ENCODE measurements at regions not wholly inside any gene's neighbourhood (a gene's known extent, or its start where the extent isn't known, plus 50 kb on each side); places are given as distances from the start of the nearest gene placed in this dataset.

DNA sequence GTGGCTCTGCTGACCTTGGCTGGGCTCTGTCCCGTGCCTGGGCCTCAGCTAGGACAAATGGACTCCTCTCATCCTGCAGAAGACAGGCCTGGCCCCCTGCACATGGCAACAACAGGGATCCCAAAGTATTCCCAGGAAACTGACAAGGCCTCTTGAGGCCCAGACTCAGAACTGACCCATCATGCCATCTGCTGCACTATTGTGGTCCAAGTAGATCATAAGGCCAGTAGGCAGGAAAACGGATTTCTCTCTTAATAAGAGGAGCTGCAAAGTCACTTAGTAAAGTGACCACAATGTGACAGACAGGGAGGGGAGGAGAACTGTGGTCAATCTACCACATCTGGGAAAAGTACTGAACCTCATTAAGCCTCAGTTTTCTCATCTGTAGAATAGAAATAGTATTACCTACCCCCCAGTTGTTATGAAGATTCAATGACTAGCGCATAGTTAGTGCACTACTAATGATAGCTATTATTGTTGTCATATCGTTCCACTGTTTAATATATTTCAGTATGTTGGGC lies 62.1 kb upstream of the TNRC6A start:
- Histone ChIP-seq H3K4me1 (ENCODE audit: control insufficient read depth in 1 of 2, insufficient read depth in 2 of 2, low read length in 2 of 2) (peaks cover 3% of the 10 kb centered on the region in 2 experiments), H2BK12ac (ENCODE audit: low read length) (peak overlapping the region; percentile 11), H3K4me2 (ENCODE audit: low read length) (no peak overlapping the region), H4K8ac (ENCODE audit: low read depth, low read length) (no peak overlapping the region), H3K79me1 (ENCODE audit: low read length) (peaks cover 4% of the 10 kb centered on the region), H3K27ac (ENCODE audit: low read depth, low read length) (no peak overlapping the region), H4K12ac (ENCODE audit: low read depth, low read length) (no peak overlapping the region), H3K27me3 (ENCODE audit: insufficient read depth, low read length) (no peaks in the 10 kb centered on the region), H3K4me3 (ENCODE audit: low read depth, low read length) (no peak overlapping the region), H3K23ac (ENCODE audit: low read length) (no peak overlapping the region), H3K9ac (ENCODE audit: low read length) (no peak overlapping the region), H3K14ac (ENCODE audit: low read length) (peak overlapping the region; percentile 64), H2BK5ac (ENCODE audit: low read depth, low read length, poor library complexity) (no peak overlapping the region), H3K9me3 (ENCODE audit: insufficient read depth, low read depth, low read length) (no peaks in the 10 kb centered on the region), H3K18ac (ENCODE audit: low read length) (no peak overlapping the region), H3K36me3 (ENCODE audit: control insufficient read depth in 1 of 2, insufficient read depth in 2 of 2, low read length in 2 of 2) (no peaks in the 10 kb centered on the region), H2BK120ac (ENCODE audit: insufficient read depth, low read length, poor library complexity) (no peak overlapping the region), H3K79me2 (ENCODE audit: control insufficient read depth, insufficient read depth, low read length, poor library complexity) (no peaks in the 10 kb centered on the region), H4K91ac (ENCODE audit: low read depth, low read length) (peak overlapping the region; percentile 26), H2AK5ac (ENCODE audit: low read length) (no peak overlapping the region), H2AFZ (ENCODE audit: insufficient read depth, low read length, poor library complexity) (no peak overlapping the region), H3K4ac (ENCODE audit: low read depth, low read length) (no peak overlapping the region)
- no CpG with 5 or more reads among the region's 4 CpGs for WGBS (ENCODE audit: extremely low coverage, insufficient coverage, insufficient read length)
- no peak for DNase-seq

DNA sequence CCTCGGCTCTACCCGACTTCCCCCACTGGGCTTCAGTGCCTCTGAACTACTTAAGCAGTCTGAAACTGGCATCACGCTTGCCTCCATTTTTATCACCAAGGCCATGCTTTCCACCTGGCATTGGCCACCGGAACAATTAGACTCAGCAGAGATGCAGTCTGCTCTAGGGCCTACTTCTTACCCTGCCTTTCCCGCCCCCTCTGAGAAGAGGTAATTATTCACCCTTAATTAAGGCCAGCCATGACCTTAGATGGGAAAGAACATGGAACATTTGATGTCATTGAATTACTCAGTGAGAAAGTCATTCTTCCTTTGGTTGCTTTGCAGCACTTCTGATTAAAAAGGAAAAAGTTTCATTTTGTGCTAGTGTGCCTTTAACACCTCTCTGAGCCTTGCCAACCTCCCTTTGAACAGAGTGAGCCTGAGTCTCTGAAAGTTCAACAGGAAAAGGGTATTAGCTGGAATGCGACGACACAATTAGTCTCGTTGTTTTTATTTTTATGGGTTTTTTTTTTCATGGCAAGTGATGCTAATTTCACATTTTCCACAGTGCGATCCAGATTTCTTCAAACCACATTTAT lies 60.9 kb upstream of the TNRC6A start:
- Histone ChIP-seq H2BK120ac (ENCODE audit: insufficient read depth, low read length, poor library complexity) (no peak overlapping the region), H3K4ac (ENCODE audit: low read depth, low read length) (no peak overlapping the region), H2BK12ac (ENCODE audit: low read length) (peak overlapping the region; percentile 80), H3K4me2 (ENCODE audit: low read length) (no peak overlapping the region), H3K23ac (ENCODE audit: low read length) (no peak overlapping the region), H4K12ac (ENCODE audit: low read depth, low read length) (no peak overlapping the region), H3K79me2 (ENCODE audit: control insufficient read depth, insufficient read depth, low read length, poor library complexity) (no peaks in the 10 kb centered on the region), H2AFZ (ENCODE audit: insufficient read depth, low read length, poor library complexity) (no peak overlapping the region), H3K79me1 (ENCODE audit: low read length) (peaks cover 4% of the 10 kb centered on the region), H3K4me1 (ENCODE audit: control insufficient read depth in 1 of 2, insufficient read depth in 2 of 2, low read length in 2 of 2) (peaks cover 3% of the 10 kb centered on the region in 2 experiments), H3K14ac (ENCODE audit: low read length) (no peak overlapping the region), H2BK5ac (ENCODE audit: low read depth, low read length, poor library complexity) (peak overlapping the region; percentile 24), H3K36me3 (ENCODE audit: control insufficient read depth in 1 of 2, insufficient read depth in 2 of 2, low read length in 2 of 2) (no peaks in the 10 kb centered on the region), H3K9ac (ENCODE audit: low read length) (no peak overlapping the region), H2AK5ac (ENCODE audit: low read length) (peak overlapping the region; percentile 81), H3K27me3 (ENCODE audit: insufficient read depth, low read length) (no peaks in the 10 kb centered on the region), H3K18ac (ENCODE audit: low read length) (no peak overlapping the region), H3K4me3 (ENCODE audit: low read depth, low read length) (no peak overlapping the region), H3K27ac (ENCODE audit: low read depth, low read length) (no peak overlapping the region), H3K9me3 (ENCODE audit: insufficient read depth, low read depth, low read length) (no peaks in the 10 kb centered on the region), H4K8ac (ENCODE audit: low read depth, low read length) (no peak overlapping the region), H4K91ac (ENCODE audit: low read depth, low read length) (no peak overlapping the region)
- no CpG with 5 or more reads among the region's 9 CpGs for WGBS (ENCODE audit: extremely low coverage, insufficient coverage, insufficient read length)
- DNase-seq = no peak

DNA sequence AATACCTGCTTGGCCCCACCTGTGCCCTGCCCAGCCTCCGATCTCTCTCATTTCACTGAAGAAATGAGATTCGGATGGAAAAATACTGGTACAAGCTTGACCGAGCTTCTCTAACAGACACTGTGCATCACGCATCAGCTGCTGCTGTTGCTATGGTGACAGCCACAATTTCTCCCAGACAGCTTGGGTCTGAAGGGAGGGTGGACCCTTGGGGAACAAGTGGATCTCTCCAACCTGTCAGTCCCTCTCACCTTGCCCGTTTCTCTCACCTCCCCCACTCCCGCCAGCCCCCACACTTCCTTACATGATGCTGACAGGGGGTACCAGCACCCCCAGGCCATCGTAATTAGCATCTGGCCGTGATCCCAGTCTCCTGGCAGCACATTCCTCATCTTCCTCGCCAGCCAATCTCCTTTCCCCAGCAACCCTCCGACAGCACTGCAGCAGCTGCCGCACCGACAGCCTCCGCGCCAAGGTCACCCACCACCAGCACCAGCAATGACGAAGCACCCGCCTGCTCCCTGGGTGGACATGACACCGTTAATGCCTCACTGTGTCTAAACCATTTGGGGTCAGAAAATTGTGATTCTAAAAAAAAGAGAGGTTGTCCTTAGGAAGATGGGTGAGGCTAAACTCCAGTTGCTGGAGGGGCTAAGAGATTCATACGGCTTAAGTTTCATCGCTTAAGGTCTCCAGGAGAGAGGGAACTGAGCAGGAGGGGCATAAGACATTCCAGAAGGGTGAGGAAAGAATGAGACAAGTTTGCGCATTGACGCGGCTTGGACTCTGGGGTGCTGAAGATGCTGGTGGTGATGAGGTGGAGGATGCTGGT lies 58.6 kb upstream of the TNRC6A start:
- no peak overlapping the region for H3K27ac ChIP-seq (ENCODE audit: low read depth, low read length)
- peaks cover 2% of the 10 kb centered on the region for H3K79me1 ChIP-seq (ENCODE audit: low read length)
- no peak overlapping the region for H2BK5ac ChIP-seq (ENCODE audit: low read depth, low read length, poor library complexity)
- H3K18ac ChIP-seq (ENCODE audit: low read length) = no peak overlapping the region
- H3K79me2 ChIP-seq (ENCODE audit: control insufficient read depth, insufficient read depth, low read length, poor library complexity) = no peaks in the 10 kb centered on the region
- H3K4me2 ChIP-seq (ENCODE audit: low read length) = peak overlapping the region; percentile 7
- no peak overlapping the region for H3K4ac ChIP-seq (ENCODE audit: low read depth, low read length)
- H3K4me3 ChIP-seq (ENCODE audit: low read depth, low read length) = no peak overlapping the region
- no peak overlapping the region for H2BK120ac ChIP-seq (ENCODE audit: insufficient read depth, low read length, poor library complexity)
- H4K8ac ChIP-seq (ENCODE audit: low read depth, low read length) = no peak overlapping the region
- no peaks in the 10 kb centered on the region for H3K27me3 ChIP-seq (ENCODE audit: insufficient read depth, low read length)
- no peaks in the 10 kb centered on the region for H3K36me3 ChIP-seq (ENCODE audit: control insufficient read depth in 1 of 2, insufficient read depth in 2 of 2, low read length in 2 of 2)
- H4K12ac ChIP-seq (ENCODE audit: low read depth, low read length) = no peak overlapping the region
- H4K91ac ChIP-seq (ENCODE audit: low read depth, low read length) = no peak overlapping the region
- H3K23ac ChIP-seq (ENCODE audit: low read length) = no peak overlapping the region
- peak overlapping the region; percentile 4 for H2BK12ac ChIP-seq (ENCODE audit: low read length)
- H3K14ac ChIP-seq (ENCODE audit: low read length) = no peak overlapping the region
- no CpG with 5 or more reads among the region's 22 CpGs for WGBS (ENCODE audit: extremely low coverage, insufficient coverage, insufficient read length)
- H2AFZ ChIP-seq (ENCODE audit: insufficient read depth, low read length, poor library complexity) = no peak overlapping the region
- DNase-seq = peak; percentile 68 to 73
- no peaks in the 10 kb centered on the region for H3K9me3 ChIP-seq (ENCODE audit: insufficient read depth, low read depth, low read length)
- H3K4me1 ChIP-seq (ENCODE audit: control insufficient read depth in 1 of 2, insufficient read depth in 2 of 2, low read length in 2 of 2) = peaks cover 3% of the 10 kb centered on the region in 2 experiments
- no peak overlapping the region for H2AK5ac ChIP-seq (ENCODE audit: low read length)
- H3K9ac ChIP-seq (ENCODE audit: low read length) = no peak overlapping the region

GRCh38 chr16:24671455-24671954 lies 57.9 kb upstream of the TNRC6A start:
- Histone ChIP-seq H4K8ac (ENCODE audit: low read depth, low read length) (no peak overlapping the region), H3K4me2 (ENCODE audit: low read length) (no peak overlapping the region), H3K9ac (ENCODE audit: low read length) (no peak overlapping the region), H2BK120ac (ENCODE audit: insufficient read depth, low read length, poor library complexity) (no peak overlapping the region), H3K9me3 (ENCODE audit: insufficient read depth, low read depth, low read length) (no peaks in the 10 kb centered on the region), H3K79me2 (ENCODE audit: control insufficient read depth, insufficient read depth, low read length, poor library complexity) (no peaks in the 10 kb centered on the region), H3K4me3 (ENCODE audit: low read depth, low read length) (no peak overlapping the region), H3K27ac (ENCODE audit: low read depth, low read length) (no peak overlapping the region), H3K18ac (ENCODE audit: low read length) (no peak overlapping the region), H2BK12ac (ENCODE audit: low read length) (no peak overlapping the region), H2AFZ (ENCODE audit: insufficient read depth, low read length, poor library complexity) (no peak overlapping the region), H2BK5ac (ENCODE audit: low read depth, low read length, poor library complexity) (no peak overlapping the region), H3K36me3 (ENCODE audit: control insufficient read depth in 1 of 2, insufficient read depth in 2 of 2, low read length in 2 of 2) (no peaks in the 10 kb centered on the region), H4K91ac (ENCODE audit: low read depth, low read length) (no peak overlapping the region), H3K4me1 (ENCODE audit: control insufficient read depth in 1 of 2, insufficient read depth in 2 of 2, low read length in 2 of 2) (peaks cover 3% of the 10 kb centered on the region in 2 experiments), H3K79me1 (ENCODE audit: low read length) (peaks cover 4% of the 10 kb centered on the region), H3K14ac (ENCODE audit: low read length) (no peak overlapping the region), H3K23ac (ENCODE audit: low read length) (no peak overlapping the region), H4K12ac (ENCODE audit: low read depth, low read length) (no peak overlapping the region), H2AK5ac (ENCODE audit: low read length) (no peak overlapping the region), H3K27me3 (ENCODE audit: insufficient read depth, low read length) (no peaks in the 10 kb centered on the region), H3K4ac (ENCODE audit: low read depth, low read length) (no peak overlapping the region)
- no CpG with 5 or more reads among the region's 10 CpGs for WGBS (ENCODE audit: extremely low coverage, insufficient coverage, insufficient read length)
- DNase-seq = no peak
